HEK293 (cell line): ENCODE measurements at regions not wholly inside any gene's neighbourhood (a gene's known extent, or its start where the extent isn't known, plus 50 kb on each side); places are given as distances from the start of the nearest gene placed in this dataset.

Experiments used
- CTCF ChIP-seq: fragments of 450-650 bp; formaldehyde crosslinking; IDR thresholded peaks from 2 replicates; pipeline ENCODE4 v1.5.1; 2016; ENCODE audit warnings: missing biosample characterization, missing genetic modification characterization
- GFI1B ChIP-seq: fragments of 450-650 bp; formaldehyde crosslinking; IDR thresholded peaks from 2 replicates; pipeline ENCODE4 v1.5.1; 2016; ENCODE audit warnings: missing biosample characterization, missing genetic modification characterization
- MYNN ChIP-seq: fragments of 450-650 bp; formaldehyde crosslinking; IDR thresholded peaks from 2 replicates; pipeline ENCODE4 v1.5.1; 2016; ENCODE audit warnings: missing biosample characterization, missing genetic modification characterization, borderline replicate concordance
- PRDM1 ChIP-seq: fragments of 450-650 bp; formaldehyde crosslinking; IDR thresholded peaks from 2 replicates; pipeline ENCODE4; 2016; ENCODE audit warnings: missing biosample characterization, missing genetic modification characterization
- SETDB1 ChIP-seq: IDR thresholded peaks from one replicate; pipeline ENCODE4 v1.6.1; 2017; ENCODE audit warnings: mild to moderate bottlenecking, low read length, moderate library complexity, mixed read lengths; ENCODE audit not compliant: insufficient read length
- ZNF214 ChIP-seq: fragments of 450-650 bp; formaldehyde crosslinking; IDR thresholded peaks from 2 replicates; pipeline ENCODE4 v1.5.1; 2017; ENCODE audit warnings: missing biosample characterization, mild to moderate bottlenecking, missing genetic modification characterization, borderline replicate concordance
- ZNF626 ChIP-seq: fragments of 450-650 bp; sonication (Bioruptor Pico); formaldehyde crosslinking; IDR thresholded peaks from 2 replicates; pipeline ENCODE4 v1.5.1; 2018; ENCODE audit warnings: missing biosample characterization, missing genetic modification characterization, inconsistent platforms

- no peak for TF ChIP-seq CTCF (tag by site-specific recombination)
- TF ChIP-seq GFI1B, result no peak
- no peak for TF ChIP-seq SETDB1
- TF ChIP-seq ZNF626, result no peak
- no peak for TF ChIP-seq ZNF214 (tag by site-specific recombination)
- no peak for TF ChIP-seq MYNN (tag by site-specific recombination)
- TF ChIP-seq PRDM1, result no peak
Observed at GRCh38 chr6:168153553-168153952, 74.5 kb upstream of the FRMD1 start.
